ENCODE measurements at regions not wholly inside any gene's neighbourhood (a gene's known extent, or its start where the extent isn't known, plus 50 kb on each side); places are given as distances from the start of the nearest gene placed in this dataset.

DNA sequence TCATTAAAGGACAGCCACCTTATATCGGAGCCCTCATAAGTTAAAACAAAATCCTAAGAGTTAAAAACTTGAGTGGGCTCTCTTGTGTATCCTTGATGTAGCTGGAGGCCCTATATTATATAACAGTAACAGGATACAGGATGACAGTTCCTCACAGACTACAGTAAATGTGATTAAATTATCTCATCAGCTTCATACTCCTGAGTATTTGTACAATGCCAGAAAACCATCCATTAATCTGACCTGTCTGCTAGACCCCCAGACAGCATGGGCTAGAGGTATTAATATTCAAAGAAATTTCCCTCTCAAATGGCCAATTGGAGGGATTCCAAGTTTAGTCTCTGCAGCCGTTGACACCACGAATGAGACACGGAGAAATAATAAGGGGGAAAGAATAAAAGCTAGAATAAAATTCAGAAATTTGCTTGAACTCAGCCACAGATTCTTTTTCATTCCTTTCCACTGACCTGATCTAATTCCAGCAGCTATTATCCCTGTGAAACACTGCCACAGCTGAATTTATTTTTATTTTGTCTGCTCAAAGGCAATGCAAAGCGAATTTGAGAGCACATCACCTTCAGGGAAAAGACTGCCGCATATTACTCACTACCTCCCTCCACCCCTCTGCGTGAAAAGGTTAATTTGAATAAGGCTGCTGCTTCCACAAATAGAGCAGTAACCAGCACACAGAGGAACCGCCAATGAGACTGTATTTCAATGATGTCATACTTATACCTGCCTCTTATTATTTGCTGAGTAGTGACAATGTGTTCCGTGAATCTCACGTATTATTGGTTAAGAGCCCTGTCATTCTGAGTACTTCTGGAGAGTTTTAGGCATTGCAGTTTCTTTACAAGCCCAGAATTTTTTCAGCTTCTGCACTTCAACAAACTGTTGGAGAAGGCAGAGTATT lies 155.9 kb upstream of the KLF12 start (continued):
- TF ChIP-seq SUZ12 (IDR thresholded peaks at IDR 0.05; ENCODE audit: unreplicated experiment) = no peak
- TF ChIP-seq ETV6 (conservative IDR thresholded peaks at IDR 0.05 in 1 of 2, IDR thresholded peaks at IDR 0.05 in 1 of 2; ENCODE audit: borderline replicate concordance in 1 of 2, low read depth in 1 of 2) = no peak
- TF ChIP-seq NR2C2 (IDR thresholded peaks at IDR 0.05; ENCODE audit: borderline replicate concordance, control insufficient read depth, insufficient read length, low read depth) = no peak

DNA sequence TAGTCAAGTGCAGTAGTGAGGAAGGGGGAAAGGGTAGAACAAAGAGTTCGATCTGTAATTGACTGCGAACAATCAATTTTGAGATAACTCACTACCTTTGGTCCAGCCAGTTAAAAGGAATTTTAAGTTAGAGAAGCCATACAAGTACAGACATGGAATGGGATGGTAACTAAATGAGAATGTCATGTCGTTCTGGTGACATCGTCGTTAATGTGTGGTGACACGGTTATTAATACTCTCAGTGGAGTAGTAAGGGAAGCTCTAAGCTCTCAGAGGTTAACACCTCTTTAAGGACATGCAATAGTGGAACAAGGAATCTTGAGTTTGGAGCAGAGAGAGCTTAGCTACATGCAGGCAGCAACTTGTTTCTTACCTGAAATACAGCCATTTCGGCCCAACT lies 154.9 kb upstream of the KLF12 start:
- SMC1A ChIA-PET (ENCODE audit: uncharacterized antibody, unreplicated experiment) = interaction anchor here (0.9 to 5.4 kb wide), 7 partner anchors 15 to 533 kb away, joined by 3 to 52 read pairs (median 3); no protein-coding TSS in a partner anchor
- no peaks in the 10 kb centered on the region for H4K20me1 ChIP-seq (ENCODE audit: control insufficient read depth, insufficient read depth)
- no peak overlapping the region for H3K27ac ChIP-seq (ENCODE audit: control insufficient read depth, insufficient read depth)
- no peaks in the 10 kb centered on the region for H3K36me3 ChIP-seq (ENCODE audit: control insufficient read depth in 2 of 2, insufficient read depth in 2 of 2, low read length in 1 of 2)
- POLR2A ChIA-PET = no interaction called here
- DNase-seq (ENCODE audit: low read depth, low spot score) (no peak), ATAC-seq (no peak), FAIRE-seq (no peak)
- intact Hi-C loops (cut with micrococcal nuclease; ENCODE audit: unreplicated experiment) = no loop called here
- in situ Hi-C loops (cut with MboI) = loop anchor here (5.0 to 10.0 kb wide), 2 partner anchors 452 to 534 kb away; no protein-coding TSS in a partner anchor
- H3K27me3 ChIP-seq (replicated peaks in 1 of 2; ENCODE audit: control insufficient read depth in 2 of 2, insufficient read depth in 2 of 2, low read length in 1 of 2) = peaks cover 2 to 5% of the 10 kb centered on the region in 2 experiments; a peak in 1 of 4 replicates
- RAD21 ChIA-PET (ENCODE audit: unreplicated experiment) = interaction anchor here (0.6 to 1.2 kb wide), 2 partner anchors 264 to 529 kb away, joined by 3 read pairs; no protein-coding TSS in a partner anchor
- H3K4me1 ChIP-seq (ENCODE audit: control insufficient read depth, insufficient read depth, low read length) = no peaks in the 10 kb centered on the region
- TF ChIP-seq SIN3A (IDR thresholded peaks at IDR 0.05; ENCODE audit: low read depth, low read length) (no peak), CHD4 (IDR thresholded peaks at IDR 0.05) (no peak), CBFB (IDR thresholded peaks at IDR 0.05; ENCODE audit: low read depth) (no peak), CREM (IDR thresholded peaks at IDR 0.05; ENCODE audit: low read depth) (no peak), EP300 (IDR thresholded peaks at IDR 0.05; ENCODE audit: borderline replicate concordance in 1 of 2, control insufficient read depth in 1 of 2, low read depth in 2 of 2, low read length in 2 of 2) (no peak), EED (IDR thresholded peaks at IDR 0.05; ENCODE audit: low read depth) (no peak), CEBPB (IDR thresholded peaks at IDR 0.05; ENCODE audit: borderline replicate concordance in 1 of 2, low read depth in 2 of 2, low read length in 2 of 2) (no peak), CREB1 (IDR thresholded peaks at IDR 0.05; ENCODE audit: low read depth) (no peak), GABPA (IDR thresholded peaks at IDR 0.05; ENCODE audit: low read depth) (no peak)
- TF ChIP-seq, protein P1, sequence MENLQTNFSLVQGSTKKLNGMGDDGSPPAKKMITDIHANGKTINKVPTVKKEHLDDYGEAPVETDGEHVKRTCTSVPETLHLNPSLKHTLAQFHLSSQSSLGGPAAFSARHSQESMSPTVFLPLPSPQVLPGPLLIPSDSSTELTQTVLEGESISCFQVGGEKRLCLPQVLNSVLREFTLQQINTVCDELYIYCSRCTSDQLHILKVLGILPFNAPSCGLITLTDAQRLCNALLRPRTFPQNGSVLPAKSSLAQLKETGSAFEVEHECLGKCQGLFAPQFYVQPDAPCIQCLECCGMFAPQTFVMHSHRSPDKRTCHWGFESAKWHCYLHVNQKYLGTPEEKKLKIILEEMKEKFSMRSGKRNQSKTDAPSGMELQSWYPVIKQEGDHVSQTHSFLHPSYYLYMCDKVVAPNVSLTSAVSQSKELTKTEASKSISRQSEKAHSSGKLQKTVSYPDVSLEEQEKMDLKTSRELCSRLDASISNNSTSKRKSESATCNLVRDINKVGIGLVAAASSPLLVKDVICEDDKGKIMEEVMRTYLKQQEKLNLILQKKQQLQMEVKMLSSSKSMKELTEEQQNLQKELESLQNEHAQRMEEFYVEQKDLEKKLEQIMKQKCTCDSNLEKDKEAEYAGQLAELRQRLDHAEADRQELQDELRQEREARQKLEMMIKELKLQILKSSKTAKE (IDR thresholded peaks at IDR 0.05; ENCODE audit: low read depth, poor library complexity, severe bottlenecking) = no peak
- H3K4me3 ChIP-seq = no peak overlapping the region
- CTCF ChIA-PET = interaction anchor here (1.0 to 4.0 kb wide), 7 partner anchors 8 to 534 kb away, joined by 3 to 26 read pairs (median 4); no protein-coding TSS in a partner anchor
- H2AFZ ChIP-seq (ENCODE audit: control insufficient read depth, low read depth, low read length) = no peak overlapping the region
- no TSS peak for BruUV-seq (replicated peaks)
- H3K9me3 ChIP-seq (replicated peaks; ENCODE audit: control insufficient read depth, insufficient read depth, low read length) = no peaks in the 10 kb centered on the region
- H3K9ac ChIP-seq (ENCODE audit: control insufficient read depth, insufficient read depth, low read length) = no peak overlapping the region
- no peak overlapping the region for H3K4me2 ChIP-seq (ENCODE audit: control insufficient read depth, insufficient read depth)
- 78% methylated on average over 7 of the region's 7 CpGs for WGBS (ENCODE audit: insufficient coverage, insufficient replicate concordance, low lambda C conversion rate, missing lambda C conversion rate)
- H3K79me2 ChIP-seq (ENCODE audit: control insufficient read depth, insufficient read depth, low read length) = no peaks in the 10 kb centered on the region
